Fibroblast of lung (primary cell): ENCODE measurements at regions not wholly inside any gene's neighbourhood (a gene's known extent, or its start where the extent isn't known, plus 50 kb on each side); places are given as distances from the start of the nearest gene placed in this dataset.
"Not testable (repeated sequence)": the region's sequence is repeated elsewhere in the genome, so short reads cannot be mapped to it uniquely, and the experiment has no call there.

Experiments
- DNase-seq, 2 donors: peaks; one replicate each; pipeline versions ENCODE4 v3.0.0 to v3.0.0-alpha.2; 2010; ENCODE audit warnings: low read depth in 2 of 2
- H2AFZ ChIP-seq: 2 replicates; pipeline ENCODE4 v1.5.1; 2012; ENCODE audit warnings: low read length, control low read depth, inconsistent platforms
- H3K27ac ChIP-seq: 2 replicates; pipeline ENCODE4 v1.5.1; 2011; ENCODE audit warnings: low read length, control low read depth; ENCODE audit not compliant: insufficient read depth
- H3K27me3 ChIP-seq: 2 replicates; pipeline ENCODE4 v1.5.1; 2011; ENCODE audit warnings: mild to moderate bottlenecking, low read length; ENCODE audit not compliant: control insufficient read depth, insufficient read depth
- H3K36me3 ChIP-seq: 2 replicates; pipeline ENCODE4 v1.5.1; 2011; ENCODE audit warnings: low read length; ENCODE audit not compliant: control insufficient read depth, insufficient read depth
- H3K4me1 ChIP-seq: 2 replicates; pipeline ENCODE4 v1.5.1; 2011; ENCODE audit warnings: low read length; ENCODE audit not compliant: control insufficient read depth, insufficient read depth; ENCODE audit errors: extremely low read depth
- H3K4me2 ChIP-seq: 2 replicates; pipeline ENCODE4 v1.5.1; 2011; ENCODE audit warnings: low read length, control low read depth; ENCODE audit not compliant: insufficient read depth; ENCODE audit errors: extremely low read depth
- H3K4me3 ChIP-seq, 4 experiments: fragments of 200-600 bp in 1 of 4; sonication (generic) in 1 of 4; replicated peaks in 1 of 4; 2 replicates each; pipeline ENCODE4 v1.5.1; 2011 to 2016; ENCODE audit warnings: low read length in 4 of 4, low read depth in 3 of 4, mild to moderate bottlenecking in 3 of 4, control low read depth in 2 of 4, inconsistent platforms in 1 of 4, mixed read lengths in 1 of 4; ENCODE audit not compliant: insufficient read depth in 1 of 4; ENCODE audit errors: control extremely low read depth in 1 of 4
- H3K79me2 ChIP-seq: 2 replicates; pipeline ENCODE4 v1.5.1; 2012; ENCODE audit warnings: mild to moderate bottlenecking, low read length, inconsistent platforms; ENCODE audit not compliant: control insufficient read depth, insufficient read depth
- H3K9ac ChIP-seq: 2 replicates; pipeline ENCODE4 v1.5.1; 2011; ENCODE audit warnings: mild to moderate bottlenecking, low read length, control low read depth; ENCODE audit not compliant: insufficient read depth
- H3K9me3 ChIP-seq: 2 replicates; pipeline ENCODE4 v1.5.1; 2012; ENCODE audit warnings: low read depth, low read length; ENCODE audit not compliant: control insufficient read depth, insufficient read depth
- H4K20me1 ChIP-seq: 2 replicates; pipeline ENCODE4 v1.5.1; 2011; ENCODE audit warnings: low read length; ENCODE audit not compliant: control insufficient read depth, insufficient read depth; ENCODE audit errors: extremely low read depth
- EZH2 ChIP-seq: IDR thresholded peaks from 2 replicates; pipeline ENCODE4 v1.5.1; 2012; ENCODE audit warnings: low read length, control low read depth, mild to moderate bottlenecking; ENCODE audit errors: missing control alignments
- TF ChIP-seq, protein P1 (sequence below), 2 donors: IDR thresholded peaks in 1 of 2; conservative IDR thresholded peaks in 1 of 2; 1 replicate in 1 of 2; 2 replicates in 1 of 2; pipeline ENCODE4 v1.5.1; 2011 to 2012; ENCODE audit warnings: low read length in 2 of 2, control low read depth in 1 of 2, inconsistent platforms in 1 of 2, low read depth in 1 of 2, mild to moderate bottlenecking in 1 of 2

DNA sequence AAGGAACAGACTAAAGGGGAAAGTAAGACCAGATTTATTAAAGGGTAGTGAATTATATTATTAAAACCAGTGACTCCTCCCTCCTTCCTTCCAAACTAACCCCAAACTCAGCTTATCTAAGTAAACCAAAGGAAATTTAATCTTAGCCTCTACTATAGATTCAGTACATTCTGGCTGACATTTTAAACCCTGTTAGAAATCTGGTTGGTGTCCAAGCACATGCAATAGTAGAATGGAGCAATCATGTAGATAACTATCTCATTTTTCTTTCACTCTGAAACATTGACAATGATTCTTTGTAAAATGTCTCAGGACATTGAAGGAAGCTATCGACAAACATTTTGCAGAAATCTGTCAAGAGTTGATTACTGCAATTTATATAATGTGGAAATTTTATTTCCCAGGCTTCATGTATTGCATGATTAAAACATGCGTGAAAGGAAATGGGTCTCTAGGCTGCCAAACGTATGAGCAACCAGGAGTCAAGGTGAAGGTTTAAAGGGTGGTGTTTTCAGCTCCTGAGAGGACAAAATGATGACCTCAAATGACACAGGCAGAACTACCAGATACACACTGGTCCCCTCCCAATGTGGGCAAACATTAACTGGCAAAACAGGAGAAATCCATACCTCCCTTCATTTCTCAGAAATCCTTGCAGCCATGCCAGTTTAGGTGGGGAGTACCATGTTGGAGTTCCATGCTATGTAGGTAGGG, 58.2 kb upstream of the RBM47 start:
- H3K4me1 ChIP-seq, result no peaks in the 10 kb centered on the region
- no peak overlapping the region for H3K4me2 ChIP-seq
- H4K20me1 ChIP-seq, result no peaks in the 10 kb centered on the region
- no peaks in the 10 kb centered on the region for H3K36me3 ChIP-seq
- no peak overlapping the region for H3K27ac ChIP-seq
- no peak overlapping the region for H3K9ac ChIP-seq
- no peaks in the 10 kb centered on the region for H3K27me3 ChIP-seq
- TF ChIP-seq, protein P1, sequence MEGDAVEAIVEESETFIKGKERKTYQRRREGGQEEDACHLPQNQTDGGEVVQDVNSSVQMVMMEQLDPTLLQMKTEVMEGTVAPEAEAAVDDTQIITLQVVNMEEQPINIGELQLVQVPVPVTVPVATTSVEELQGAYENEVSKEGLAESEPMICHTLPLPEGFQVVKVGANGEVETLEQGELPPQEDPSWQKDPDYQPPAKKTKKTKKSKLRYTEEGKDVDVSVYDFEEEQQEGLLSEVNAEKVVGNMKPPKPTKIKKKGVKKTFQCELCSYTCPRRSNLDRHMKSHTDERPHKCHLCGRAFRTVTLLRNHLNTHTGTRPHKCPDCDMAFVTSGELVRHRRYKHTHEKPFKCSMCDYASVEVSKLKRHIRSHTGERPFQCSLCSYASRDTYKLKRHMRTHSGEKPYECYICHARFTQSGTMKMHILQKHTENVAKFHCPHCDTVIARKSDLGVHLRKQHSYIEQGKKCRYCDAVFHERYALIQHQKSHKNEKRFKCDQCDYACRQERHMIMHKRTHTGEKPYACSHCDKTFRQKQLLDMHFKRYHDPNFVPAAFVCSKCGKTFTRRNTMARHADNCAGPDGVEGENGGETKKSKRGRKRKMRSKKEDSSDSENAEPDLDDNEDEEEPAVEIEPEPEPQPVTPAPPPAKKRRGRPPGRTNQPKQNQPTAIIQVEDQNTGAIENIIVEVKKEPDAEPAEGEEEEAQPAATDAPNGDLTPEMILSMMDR (conservative IDR thresholded peaks at IDR 0.05 in 1 of 2, IDR thresholded peaks at IDR 0.05 in 1 of 2; ENCODE audit: low read depth in 1 of 2, low read length in 2 of 2), result no peak
- no peak for TF ChIP-seq EZH2
- DNase-seq, result peak in 1 of 2 donors; percentile 22
- H3K9me3 ChIP-seq, result no peaks in the 10 kb centered on the region
- H3K4me3 ChIP-seq, result no peak overlapping the region
- H2AFZ ChIP-seq, result no peak overlapping the region
- no peaks in the 10 kb centered on the region for H3K79me2 ChIP-seq

- Histone ChIP-seq H3K9me3 (no peaks in the 10 kb centered on the region), H3K4me2 (no peak overlapping the region), H4K20me1 (no peaks in the 10 kb centered on the region), H3K9ac (no peak overlapping the region), H3K79me2 (no peaks in the 10 kb centered on the region), H3K36me3 (no peaks in the 10 kb centered on the region), H2AFZ (no peak overlapping the region), H3K4me3 (no peak overlapping the region), H3K27ac (no peak overlapping the region), H3K27me3 (no peaks in the 10 kb centered on the region), H3K4me1 (no peaks in the 10 kb centered on the region)
- no peak for TF ChIP-seq EZH2
- TF ChIP-seq, protein P1 (conservative IDR thresholded peaks at IDR 0.05 in 1 of 2, IDR thresholded peaks at IDR 0.05 in 1 of 2; ENCODE audit: low read depth in 1 of 2, low read length in 2 of 2), result no peak
- DNase-seq, result no peak
Measured at GRCh38 chr4:40688446-40689095, 58.9 kb upstream of the RBM47 start.

DNA sequence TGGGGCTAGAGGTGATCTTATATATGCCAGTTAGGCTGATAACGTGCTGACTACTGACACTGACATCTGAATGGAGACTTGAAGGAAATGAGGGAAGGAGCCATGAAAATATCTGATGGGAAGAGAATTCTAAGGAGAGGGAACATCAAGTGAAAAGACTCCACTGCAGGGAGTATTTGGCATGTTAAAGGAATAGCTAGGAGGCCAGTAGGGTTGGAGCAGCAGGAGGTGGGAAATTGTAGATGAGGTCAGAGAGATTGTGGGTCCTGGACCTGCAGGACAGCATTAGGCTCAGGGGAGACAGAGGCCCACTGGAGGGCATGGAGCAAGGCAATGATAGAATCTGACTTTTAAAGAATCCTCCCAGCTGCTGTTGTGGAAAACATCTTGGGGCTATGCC, 55.8 kb upstream of the NSUN7 start:
- Histone ChIP-seq H3K27me3 (peaks cover 4% of the 10 kb centered on the region), H4K20me1 (no peaks in the 10 kb centered on the region), H3K4me3 (no peak overlapping the region), H3K27ac (no peak overlapping the region), H3K9me3 (no peaks in the 10 kb centered on the region), H3K4me1 (no peaks in the 10 kb centered on the region), H2AFZ (no peak overlapping the region), H3K79me2 (no peaks in the 10 kb centered on the region), H3K36me3 (no peaks in the 10 kb centered on the region), H3K4me2 (no peak overlapping the region), H3K9ac (no peak overlapping the region)
- no peak for TF ChIP-seq EZH2
- TF ChIP-seq, protein P1 (conservative IDR thresholded peaks at IDR 0.05 in 1 of 2, IDR thresholded peaks at IDR 0.05 in 1 of 2; ENCODE audit: low read depth in 1 of 2, low read length in 2 of 2), result no peak
- DNase-seq, result no peak

DNA sequence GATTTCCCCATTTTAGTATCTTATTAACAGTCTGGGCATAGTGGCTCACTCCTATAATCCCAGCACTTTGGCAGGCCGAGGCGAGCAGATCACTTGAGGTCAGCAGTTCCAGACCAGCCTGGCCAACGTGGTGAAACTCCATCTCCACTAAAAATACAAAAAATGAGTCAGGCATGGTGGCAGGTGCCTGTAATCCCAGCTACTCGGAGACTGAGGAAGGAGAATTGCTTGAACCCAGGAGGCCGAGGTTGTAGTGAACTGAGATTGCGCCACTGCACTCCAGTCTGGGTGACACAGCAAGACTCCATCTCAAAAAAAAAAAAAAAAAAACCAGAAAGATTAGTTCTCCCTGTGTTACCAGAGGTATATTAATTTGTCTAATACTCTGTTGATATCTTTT, 52.3 kb upstream of the NSUN7 start:
- not testable (repeated sequence) for H3K9ac ChIP-seq, H3K4me2 ChIP-seq, H3K4me3 ChIP-seq, H3K36me3 ChIP-seq, H3K27me3 ChIP-seq, H3K9me3 ChIP-seq, H4K20me1 ChIP-seq, H3K4me1 ChIP-seq, DNase-seq, H3K79me2 ChIP-seq, H3K27ac ChIP-seq, H2AFZ ChIP-seq
